ENCODE measurements at regions not wholly inside any gene's neighbourhood (a gene's known extent, or its start where the extent isn't known, plus 50 kb on each side); places are given as distances from the start of the nearest gene placed in this dataset.
A peak's percentile ranks its signal among the peaks of the same experiment; 100 is the strongest.

DNA sequence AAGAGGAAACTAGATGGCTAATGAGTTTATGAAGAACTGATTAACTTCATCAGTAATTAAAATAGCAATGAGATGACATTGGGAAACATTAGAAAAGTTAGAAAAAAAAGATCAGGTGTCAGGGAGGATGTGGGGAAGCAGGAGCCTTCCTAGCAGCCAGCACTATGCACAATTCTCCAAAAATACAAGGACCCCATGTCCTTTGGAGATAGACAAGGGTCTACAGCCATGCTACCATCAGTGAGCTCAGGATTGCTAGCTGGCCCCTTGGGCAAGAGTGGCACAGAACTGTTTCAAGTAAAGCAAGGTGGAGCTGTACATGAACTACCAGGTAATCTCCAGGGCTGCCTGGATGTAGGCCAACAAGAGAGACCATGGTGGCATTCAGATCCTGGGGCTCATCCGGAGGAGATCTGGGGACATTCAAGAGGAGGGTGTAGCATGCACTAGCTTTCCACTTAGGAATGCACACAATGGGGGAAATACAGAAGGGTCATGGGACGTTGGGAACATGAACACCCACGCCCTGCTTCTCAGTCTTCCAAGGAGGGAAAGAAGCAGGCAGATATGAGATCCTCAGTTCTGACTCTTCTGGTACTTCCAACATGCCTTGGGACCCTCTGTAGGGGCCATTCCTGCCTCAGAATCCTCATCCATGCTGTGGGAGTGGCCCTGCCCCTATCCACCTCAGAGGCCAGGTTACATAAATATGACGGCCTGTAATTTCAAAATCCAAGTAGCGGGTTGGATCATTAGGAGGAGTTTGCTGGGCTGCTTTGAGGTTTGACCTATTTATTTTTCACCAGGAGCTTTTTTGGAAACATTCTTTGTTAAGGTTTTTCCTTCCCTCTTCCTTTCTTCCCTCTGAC, 82.2 kb upstream of the HABP2 start:
- TF ChIP-seq, protein P1, sequence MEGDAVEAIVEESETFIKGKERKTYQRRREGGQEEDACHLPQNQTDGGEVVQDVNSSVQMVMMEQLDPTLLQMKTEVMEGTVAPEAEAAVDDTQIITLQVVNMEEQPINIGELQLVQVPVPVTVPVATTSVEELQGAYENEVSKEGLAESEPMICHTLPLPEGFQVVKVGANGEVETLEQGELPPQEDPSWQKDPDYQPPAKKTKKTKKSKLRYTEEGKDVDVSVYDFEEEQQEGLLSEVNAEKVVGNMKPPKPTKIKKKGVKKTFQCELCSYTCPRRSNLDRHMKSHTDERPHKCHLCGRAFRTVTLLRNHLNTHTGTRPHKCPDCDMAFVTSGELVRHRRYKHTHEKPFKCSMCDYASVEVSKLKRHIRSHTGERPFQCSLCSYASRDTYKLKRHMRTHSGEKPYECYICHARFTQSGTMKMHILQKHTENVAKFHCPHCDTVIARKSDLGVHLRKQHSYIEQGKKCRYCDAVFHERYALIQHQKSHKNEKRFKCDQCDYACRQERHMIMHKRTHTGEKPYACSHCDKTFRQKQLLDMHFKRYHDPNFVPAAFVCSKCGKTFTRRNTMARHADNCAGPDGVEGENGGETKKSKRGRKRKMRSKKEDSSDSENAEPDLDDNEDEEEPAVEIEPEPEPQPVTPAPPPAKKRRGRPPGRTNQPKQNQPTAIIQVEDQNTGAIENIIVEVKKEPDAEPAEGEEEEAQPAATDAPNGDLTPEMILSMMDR (IDR thresholded peaks at IDR 0.05): no peak
- Mint-ChIP-seq H3K36me3 (ENCODE audit: unreplicated experiment) (no peaks in the 10 kb centered on the region), H3K9me3 (ENCODE audit: unreplicated experiment) (peaks cover 6% of the 10 kb centered on the region), H3K4me1 (ENCODE audit: unreplicated experiment) (peaks cover 5% of the 10 kb centered on the region), H3K4me3 (ENCODE audit: unreplicated experiment) (no peak overlapping the region), H3K27me3 (ENCODE audit: unreplicated experiment) (peaks cover 20% of the 10 kb centered on the region), H3K27ac (ENCODE audit: unreplicated experiment) (no peak overlapping the region)
- DNase-seq (ENCODE audit: extremely low spot score, unreplicated experiment): peak; percentile 59

DNA sequence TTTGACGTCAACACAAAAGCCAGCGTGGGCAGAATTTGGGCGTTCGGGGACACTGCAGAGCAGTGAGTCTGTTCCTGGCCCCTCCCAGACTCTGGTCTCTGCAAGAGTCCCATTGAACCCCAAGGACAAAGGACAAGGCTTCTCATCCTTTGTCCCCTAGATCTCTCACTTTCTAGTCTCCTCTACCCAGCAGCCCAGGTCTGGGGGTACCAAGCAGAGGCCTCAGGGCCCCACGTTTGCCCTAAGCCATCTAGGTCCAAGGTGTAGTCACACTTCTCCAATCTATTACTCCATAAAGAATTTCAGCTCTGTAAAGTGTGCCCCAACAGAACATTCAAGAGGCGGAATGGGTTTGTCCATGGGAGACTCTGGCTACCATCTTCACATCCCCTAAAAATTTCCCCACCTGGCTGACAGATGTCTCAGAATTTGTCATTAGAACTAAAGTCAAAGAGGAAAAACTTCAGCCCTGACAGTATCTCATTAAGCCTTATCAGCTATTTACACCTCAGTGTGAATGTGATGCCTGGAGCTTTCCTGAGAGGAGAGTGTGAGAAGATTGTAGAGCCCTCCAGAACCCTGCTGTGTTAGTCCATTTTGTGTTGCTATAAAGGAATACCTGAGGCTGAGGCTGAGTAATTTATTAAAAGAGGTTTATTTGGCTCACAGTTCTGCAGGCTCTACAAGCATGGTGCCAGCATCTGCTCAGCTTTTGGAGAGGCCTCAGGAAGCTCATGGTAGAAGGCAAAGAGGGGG, 81.4 kb upstream of the HABP2 start:
- H3K27ac Mint-ChIP-seq (ENCODE audit: unreplicated experiment): no peak overlapping the region
- TF ChIP-seq, protein P1 (IDR thresholded peaks at IDR 0.05): no peak
- no peaks in the 10 kb centered on the region for H3K36me3 Mint-ChIP-seq (ENCODE audit: unreplicated experiment)
- peaks cover 25% of the 10 kb centered on the region for H3K27me3 Mint-ChIP-seq (ENCODE audit: unreplicated experiment)
- no peak overlapping the region for H3K4me3 Mint-ChIP-seq (ENCODE audit: unreplicated experiment)
- peaks cover 4% of the 10 kb centered on the region for H3K9me3 Mint-ChIP-seq (ENCODE audit: unreplicated experiment)
- H3K4me1 Mint-ChIP-seq (ENCODE audit: unreplicated experiment): peaks cover 5% of the 10 kb centered on the region
- DNase-seq (ENCODE audit: extremely low spot score, unreplicated experiment): peak; percentile 56

DNA sequence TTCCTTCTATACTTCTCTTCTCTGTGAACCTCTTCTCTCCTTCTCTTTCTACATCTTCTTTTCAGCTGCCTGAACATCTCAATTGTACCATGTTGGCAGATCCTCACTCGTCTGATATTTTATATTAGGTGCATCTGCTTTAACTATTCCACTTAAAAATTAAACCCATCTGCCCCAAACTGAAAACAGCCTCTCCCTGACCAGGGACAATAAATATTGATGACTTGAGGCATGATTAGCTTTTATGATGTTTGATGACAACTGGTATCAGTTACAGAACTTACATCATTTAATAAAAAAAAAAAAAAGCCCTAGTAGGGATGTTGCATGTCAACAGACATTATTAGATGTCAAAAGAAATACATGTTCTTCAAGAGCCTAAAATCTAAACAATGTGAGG, 79.8 kb upstream of the HABP2 start:
- no peaks in the 10 kb centered on the region for H3K36me3 Mint-ChIP-seq (ENCODE audit: unreplicated experiment)
- TF ChIP-seq, protein P1 (IDR thresholded peaks at IDR 0.05): no peak
- H3K4me1 Mint-ChIP-seq (ENCODE audit: unreplicated experiment): peaks cover 5% of the 10 kb centered on the region
- DNase-seq (ENCODE audit: extremely low spot score, unreplicated experiment): no peak
- H3K27me3 Mint-ChIP-seq (ENCODE audit: unreplicated experiment): peaks cover 21% of the 10 kb centered on the region
- no peaks in the 10 kb centered on the region for H3K9me3 Mint-ChIP-seq (ENCODE audit: unreplicated experiment)
- H3K27ac Mint-ChIP-seq (ENCODE audit: unreplicated experiment): no peak overlapping the region
- no peak overlapping the region for H3K4me3 Mint-ChIP-seq (ENCODE audit: unreplicated experiment)

DNA sequence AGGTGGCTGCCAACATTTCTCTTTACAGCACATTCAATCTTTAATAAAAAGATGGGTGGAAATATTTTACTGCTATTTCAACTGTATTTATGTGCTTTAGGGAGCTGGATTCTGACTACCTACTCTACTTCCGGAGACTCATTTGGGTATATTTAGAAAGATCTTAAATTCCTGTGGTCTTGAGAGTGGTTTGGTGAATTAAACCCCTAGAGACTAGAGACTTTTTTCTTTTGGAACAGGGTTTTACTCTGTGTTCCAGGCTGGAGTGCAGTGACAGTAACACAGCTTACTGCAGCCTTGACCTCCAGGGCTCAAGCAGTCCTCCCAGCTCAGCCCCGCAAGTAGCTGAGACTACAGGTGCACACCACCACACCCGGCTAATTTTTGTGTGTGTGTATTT, 79.0 kb upstream of the HABP2 start:
- DNase-seq (ENCODE audit: extremely low spot score, unreplicated experiment): peak; percentile 36
- Mint-ChIP-seq H3K27me3 (ENCODE audit: unreplicated experiment) (peaks cover 21% of the 10 kb centered on the region), H3K4me1 (ENCODE audit: unreplicated experiment) (peaks cover 5% of the 10 kb centered on the region), H3K27ac (ENCODE audit: unreplicated experiment) (no peak overlapping the region), H3K9me3 (ENCODE audit: unreplicated experiment) (no peaks in the 10 kb centered on the region), H3K36me3 (ENCODE audit: unreplicated experiment) (no peaks in the 10 kb centered on the region), H3K4me3 (ENCODE audit: unreplicated experiment) (no peak overlapping the region)
- TF ChIP-seq, protein P1 (IDR thresholded peaks at IDR 0.05): no peak

DNA sequence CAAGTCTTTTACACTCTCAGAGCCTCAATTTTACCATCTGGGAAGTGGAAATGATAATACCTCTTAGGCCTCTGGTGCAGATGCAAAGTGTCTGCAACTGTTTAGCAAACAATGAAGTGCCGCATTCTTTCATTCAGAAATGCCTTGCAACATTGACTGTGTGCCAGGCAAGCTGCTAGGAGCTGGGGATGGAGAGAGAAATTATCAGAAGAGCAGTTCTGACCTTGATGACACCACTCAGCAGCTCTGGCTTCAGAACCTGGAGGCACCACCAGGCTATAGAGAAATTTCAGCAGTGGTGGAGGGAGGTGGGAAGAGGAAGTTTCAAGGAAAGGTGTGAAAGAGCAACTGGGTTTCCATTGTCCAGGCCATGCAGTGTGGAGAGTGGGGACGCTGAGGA, 78.1 kb upstream of the HABP2 start:
- TF ChIP-seq, protein P1 (IDR thresholded peaks at IDR 0.05): no peak
- DNase-seq (ENCODE audit: extremely low spot score, unreplicated experiment): peak; percentile 27
- H3K36me3 Mint-ChIP-seq (ENCODE audit: unreplicated experiment): no peaks in the 10 kb centered on the region
- H3K9me3 Mint-ChIP-seq (ENCODE audit: unreplicated experiment): peaks cover 5% of the 10 kb centered on the region
- H3K27ac Mint-ChIP-seq (ENCODE audit: unreplicated experiment): no peak overlapping the region
- H3K4me3 Mint-ChIP-seq (ENCODE audit: unreplicated experiment): no peak overlapping the region
- peaks cover 19% of the 10 kb centered on the region for H3K27me3 Mint-ChIP-seq (ENCODE audit: unreplicated experiment)
- H3K4me1 Mint-ChIP-seq (ENCODE audit: unreplicated experiment): peaks cover 5% of the 10 kb centered on the region

Measured in osteocyte (in vitro differentiated cells).